Stimulated activated CD4-positive, alpha-beta T cell treated with anti-CD3 and anti-CD28 coated beads, Interleukin-4, amount 100 ng/mL, for 4 hours (primary cell): ENCODE measurements at regions not wholly inside any gene's neighbourhood (a gene's known extent, or its start where the extent isn't known, plus 50 kb on each side); places are given as distances from the start of the nearest gene placed in this dataset.
A peak's percentile ranks its signal among the peaks of the same experiment; 100 is the strongest.
"Not testable (repeated sequence)": the region's sequence is repeated elsewhere in the genome, so short reads cannot be mapped to it uniquely, and the experiment has no call there.

Experiments used
- DNase-seq, 2 experiments: peaks; one replicate each; pipeline ENCODE4 v3.0.0-alpha.2; 2020

- no peak for DNase-seq
Measured at GRCh38 chr5:133881576-133882388, 86.6 kb downstream of the C5orf15 start.

- no peak for DNase-seq
Measured at GRCh38 chr5:133878236-133878555, 90.2 kb downstream of the C5orf15 start.

- no peak for DNase-seq
Measured at GRCh38 chr5:133877351-133878235, 90.8 kb downstream of the C5orf15 start.

GRCh38 chr5:133876266-133876665 lies 92.2 kb downstream of the C5orf15 start:
- DNase-seq = no peak

- DNase-seq = no peak
Measured at GRCh38 chr5:133875179-133875578, 93.2 kb downstream of the C5orf15 start.

GRCh38 chr5:133873449-133873848 lies 95.0 kb downstream of the C5orf15 start:
- DNase-seq = no peak

- no peak for DNase-seq
Measured at GRCh38 chr5:133870661-133871060, 97.8 kb downstream of the C5orf15 start.

GRCh38 chr5:133869519-133870335 lies 98.7 kb downstream of the C5orf15 start:
- DNase-seq = no peak

- peak; percentile 59 to 76 for DNase-seq
Measured at GRCh38 chr5:133868946-133869518, 99.4 kb downstream of the C5orf15 start.

GRCh38 chr5:133867851-133868545 lies 100.4 kb downstream of the C5orf15 start:
- DNase-seq = no peak

- no peak for DNase-seq
Measured at GRCh38 chr5:133867341-133867740, 101.1 kb downstream of the C5orf15 start.

GRCh38 chr5:133866903-133867245 lies 101.6 kb downstream of the C5orf15 start:
- no peak for DNase-seq

GRCh38 chr5:133866160-133866902 lies 102.1 kb downstream of the C5orf15 start:
- no peak for DNase-seq

GRCh38 chr5:133865113-133865512 lies 103.3 kb downstream of the C5orf15 start:
- DNase-seq = no peak

- DNase-seq = no peak
Measured at GRCh38 chr5:133864711-133865110, 103.7 kb downstream of the C5orf15 start.

- no peak for DNase-seq
Measured at GRCh38 chr5:133863857-133864585, 104.4 kb downstream of the C5orf15 start.

GRCh38 chr5:133861161-133861737 lies 107.2 kb downstream of the C5orf15 start:
- peak in 1 of 2 experiments; percentile 6 for DNase-seq

GRCh38 chr5:133859073-133859472 lies 109.4 kb downstream of the C5orf15 start:
- DNase-seq = no peak

GRCh38 chr5:133857595-133858313 lies 110.7 kb downstream of the C5orf15 start:
- not testable (repeated sequence) for DNase-seq

- no peak for DNase-seq
Measured at GRCh38 chr5:133854554-133854953, 113.9 kb downstream of the C5orf15 start.
